ENCODE measurements at regions not wholly inside any gene's neighbourhood (a gene's known extent, or its start where the extent isn't known, plus 50 kb on each side); places are given as distances from the start of the nearest gene placed in this dataset.

DNA sequence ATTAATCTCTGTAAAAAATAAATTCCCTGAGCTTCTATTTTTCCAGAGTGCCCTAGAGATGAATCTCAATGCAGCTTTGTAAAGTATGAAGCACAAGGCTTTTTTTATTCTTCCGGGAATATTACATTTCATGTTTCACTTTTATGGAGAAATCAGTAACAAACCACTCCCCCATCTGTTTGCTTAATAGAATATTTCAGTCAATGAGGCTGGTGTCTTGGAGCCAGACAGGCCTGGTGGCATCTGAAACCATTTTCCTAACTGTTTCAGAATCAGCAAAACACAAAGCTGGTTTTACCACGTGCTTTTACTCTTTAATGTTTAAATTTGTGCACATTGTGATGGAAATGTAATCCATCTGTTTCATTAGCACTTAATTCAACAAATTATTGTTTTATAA lies 400.8 kb upstream of the HSF2 start:
- no peak for TF ChIP-seq GATA2 (IDR thresholded peaks at IDR 0.05; ENCODE audit: low read depth, low read length)
- TF ChIP-seq GATA3 (IDR thresholded peaks at IDR 0.05; ENCODE audit: low read depth, low read length): no peak

All from SH-SY5Y (cell line).